AG20443 (cell line): ENCODE measurements at regions not wholly inside any gene's neighbourhood (a gene's known extent, or its start where the extent isn't known, plus 50 kb on each side); places are given as distances from the start of the nearest gene placed in this dataset.

Source experiments
- DNase-seq: peaks from one replicate; pipeline ENCODE4 v3.0.0; 2012; ENCODE audit warnings: low spot score, mixed read lengths

DNA sequence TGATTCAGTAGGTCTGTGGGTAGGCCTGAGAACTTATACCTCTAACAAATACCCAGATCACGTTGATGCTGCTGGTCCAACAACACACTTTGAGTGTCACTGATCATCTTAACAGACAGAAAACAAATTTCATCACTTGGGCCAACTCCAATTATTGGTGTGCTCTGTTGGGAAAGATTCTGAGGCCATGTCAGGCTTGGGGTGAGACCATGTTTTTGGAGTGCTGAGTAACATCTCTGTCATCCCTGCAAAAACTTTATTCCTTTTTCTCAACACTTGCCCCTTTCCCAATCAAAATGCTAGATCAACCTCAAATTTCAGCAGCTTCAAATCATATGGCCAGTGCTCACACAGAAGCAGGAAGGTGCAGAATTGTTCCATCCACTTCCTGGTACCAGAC lies 108.8 kb upstream of the TENT5A start:
- no peak for DNase-seq

DNA sequence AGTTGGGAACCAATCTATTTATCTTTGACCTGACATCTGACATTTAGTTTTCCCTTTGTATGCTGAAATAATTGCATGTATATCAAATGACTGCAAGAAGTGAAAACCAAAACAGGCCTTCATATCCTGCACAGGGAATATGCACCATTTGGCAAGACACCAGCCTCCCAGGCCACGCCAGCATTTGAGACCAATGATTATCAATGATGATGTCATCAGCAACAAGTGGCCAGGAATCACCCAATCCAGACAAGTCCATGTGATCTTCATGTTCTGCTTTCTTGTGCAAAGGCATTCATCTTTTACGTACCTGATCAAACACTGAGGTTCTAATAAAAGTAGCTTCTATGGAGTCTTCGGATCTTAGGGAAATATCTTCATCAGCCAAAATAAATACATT lies 107.4 kb upstream of the TENT5A start:
- no peak for DNase-seq

DNA sequence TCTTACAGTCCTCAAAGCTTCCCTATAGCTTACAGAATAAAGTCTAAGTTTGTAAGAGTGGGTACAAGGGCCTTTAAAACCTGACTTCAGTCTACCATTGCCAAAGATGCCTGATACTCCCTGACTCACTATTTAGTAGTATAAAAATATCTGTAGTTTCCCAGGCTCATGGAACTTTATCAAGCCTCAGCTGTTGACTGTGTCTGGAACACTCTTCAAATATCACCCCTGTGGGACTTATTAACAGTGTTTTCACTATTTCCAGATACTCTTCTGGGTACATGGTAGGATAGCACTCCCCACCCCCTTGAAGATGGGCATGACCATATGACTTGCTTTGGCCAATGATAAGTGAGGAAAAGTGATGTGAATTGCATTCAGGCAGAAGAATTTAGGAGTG lies 105.3 kb upstream of the TENT5A start:
- DNase-seq, result no peak

DNA sequence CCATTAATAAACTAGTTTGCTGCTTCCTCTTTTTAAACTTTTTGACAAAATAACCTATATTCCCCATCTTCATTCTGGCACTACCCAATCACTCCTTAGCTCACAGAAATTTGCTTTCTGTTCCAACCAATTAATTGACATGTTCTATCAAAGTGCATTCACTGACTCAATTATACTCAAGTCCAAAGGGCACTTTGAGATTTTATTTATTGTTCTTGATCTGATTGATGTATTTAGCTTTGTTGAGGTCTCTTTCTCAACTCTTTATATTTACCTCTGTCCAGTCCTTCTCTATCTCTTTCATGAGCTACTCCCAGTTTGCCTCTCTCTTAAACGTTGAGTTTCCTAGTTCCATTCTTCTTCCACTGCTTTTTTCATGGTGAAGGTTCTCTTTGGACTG lies 104.4 kb upstream of the TENT5A start:
- DNase-seq, result no peak

DNA sequence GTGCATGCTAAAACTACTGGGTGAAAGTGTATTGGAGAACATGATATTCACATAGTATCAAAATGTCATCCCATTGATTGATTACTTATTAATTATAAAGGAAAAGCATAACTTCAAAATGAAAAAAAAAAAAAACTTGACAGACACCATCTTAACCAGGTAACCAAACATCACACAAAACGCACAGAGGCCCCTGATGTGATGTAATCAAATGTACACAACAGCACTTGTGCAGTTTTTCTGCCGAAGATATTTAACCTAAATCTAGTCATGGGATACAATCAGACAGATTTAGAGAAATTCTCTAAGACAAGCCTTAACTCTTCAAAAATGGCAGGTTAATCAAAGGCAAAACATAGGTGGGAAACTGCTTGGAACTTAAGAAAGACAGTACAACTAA lies 102.0 kb upstream of the TENT5A start:
- no peak for DNase-seq

DNA sequence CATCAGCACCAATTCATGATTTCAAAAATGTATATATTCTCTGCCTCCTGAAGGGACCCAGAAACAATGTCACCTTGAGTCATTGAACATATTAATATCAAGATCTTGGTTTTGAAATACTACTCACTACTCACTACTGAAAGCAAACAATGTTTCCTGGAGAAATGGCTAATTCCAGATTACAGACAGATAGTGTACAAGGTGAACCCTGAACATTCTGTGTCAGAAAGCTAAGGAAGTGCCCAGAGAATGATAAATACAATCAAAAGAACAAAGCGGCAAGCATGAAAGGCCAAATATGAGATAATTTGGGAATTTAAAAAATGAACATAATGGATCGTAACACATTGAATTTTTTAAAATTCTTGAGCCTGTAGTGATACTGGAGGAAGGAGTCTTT lies 101.5 kb upstream of the TENT5A start:
- no peak for DNase-seq

DNA sequence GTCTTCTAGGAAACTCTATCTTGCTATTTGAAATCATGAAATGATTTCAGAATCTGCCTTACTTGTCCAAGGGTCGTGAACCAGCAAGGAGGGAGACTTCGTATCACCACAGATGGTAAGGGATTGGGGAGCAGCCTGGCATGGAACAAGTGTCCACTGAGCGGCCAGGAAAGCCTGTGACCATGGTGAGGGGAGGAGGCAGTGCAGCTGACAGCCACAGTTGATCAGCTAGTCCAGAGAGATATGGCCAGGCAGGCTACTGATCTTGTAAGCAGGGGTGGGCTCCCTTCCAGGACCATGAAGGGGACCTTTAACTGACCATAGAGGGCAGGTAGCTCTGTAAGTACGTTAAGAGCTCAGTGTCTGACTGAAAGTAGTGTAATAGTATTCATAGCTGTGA lies 96.8 kb upstream of the TENT5A start:
- DNase-seq, result no peak

DNA sequence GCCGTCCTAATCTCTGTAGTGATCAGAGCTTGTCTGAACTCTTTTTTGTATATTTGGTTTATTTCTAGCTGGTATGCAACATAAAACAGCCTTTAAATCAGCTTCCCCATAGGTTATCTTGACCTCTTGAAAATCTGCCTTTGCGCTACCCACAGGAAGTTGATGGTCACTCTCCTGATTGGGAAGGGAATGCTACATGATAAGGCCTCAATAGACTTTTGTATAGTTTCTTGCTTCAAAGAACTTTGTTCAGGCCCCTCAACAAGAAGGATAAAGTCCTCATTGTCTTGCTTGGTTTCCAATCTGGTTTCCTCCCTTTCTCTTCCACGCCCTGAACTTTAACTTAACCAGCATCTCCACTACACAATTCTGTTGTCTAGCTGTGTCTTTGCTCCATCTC lies 95.4 kb upstream of the TENT5A start:
- no peak for DNase-seq

DNA sequence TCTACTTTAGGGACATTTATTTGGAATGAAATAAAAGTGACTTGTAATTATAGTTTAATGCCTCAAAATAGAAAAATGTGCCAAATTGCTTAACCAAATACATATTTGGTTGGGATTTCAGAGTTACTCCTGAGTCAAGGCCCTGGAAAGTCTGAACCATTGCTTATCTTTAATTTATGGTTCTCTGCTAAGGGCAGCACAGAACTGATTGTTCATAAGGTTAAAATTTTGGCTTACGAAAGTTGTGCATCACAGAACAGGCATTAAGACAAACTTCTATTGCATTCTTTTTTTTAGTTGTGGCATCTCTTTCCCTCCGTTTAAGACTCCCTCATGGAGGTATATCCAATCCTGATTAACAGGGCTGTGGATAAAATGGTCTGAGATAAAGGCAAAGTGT lies 92.2 kb upstream of the TENT5A start:
- DNase-seq, result peak; percentile 30

DNA sequence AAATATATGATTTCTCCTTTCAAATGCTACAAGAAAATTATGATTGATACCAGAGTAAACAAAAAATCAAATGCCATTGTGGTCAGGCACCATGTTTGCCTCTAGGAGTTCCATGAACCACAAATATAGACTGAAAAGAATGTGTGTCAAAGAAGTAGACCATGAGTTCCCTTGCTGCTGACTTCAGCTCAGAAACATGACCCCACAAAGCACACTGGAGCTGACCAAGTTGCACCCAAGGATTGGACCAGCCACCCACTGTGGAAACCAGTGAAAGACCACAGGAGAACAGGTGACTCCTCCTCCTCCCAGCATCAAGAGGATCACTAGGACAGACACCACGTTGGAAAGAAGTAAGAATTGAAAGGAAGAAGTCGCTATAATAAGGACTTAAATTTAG lies 90.8 kb upstream of the TENT5A start:
- DNase-seq, result no peak

DNA sequence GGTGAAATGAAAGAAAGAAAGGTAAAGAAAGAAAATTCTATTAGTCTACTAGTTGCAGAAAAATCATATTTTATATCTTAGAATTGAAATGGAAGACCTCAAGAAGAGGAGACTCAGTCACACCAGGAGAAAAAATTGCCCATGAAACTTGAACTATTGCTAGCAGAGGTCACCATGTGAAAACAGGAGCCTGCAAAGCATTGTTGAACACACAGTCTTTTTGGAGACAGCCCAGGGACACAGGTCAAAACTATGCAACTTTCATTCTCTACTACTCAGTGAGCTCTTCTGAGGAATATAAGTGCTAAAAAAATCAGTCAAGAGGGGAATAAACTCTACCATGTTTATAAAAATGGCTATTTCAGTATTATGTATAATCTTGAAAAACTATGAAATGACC lies 89.8 kb upstream of the TENT5A start:
- DNase-seq, result no peak

DNA sequence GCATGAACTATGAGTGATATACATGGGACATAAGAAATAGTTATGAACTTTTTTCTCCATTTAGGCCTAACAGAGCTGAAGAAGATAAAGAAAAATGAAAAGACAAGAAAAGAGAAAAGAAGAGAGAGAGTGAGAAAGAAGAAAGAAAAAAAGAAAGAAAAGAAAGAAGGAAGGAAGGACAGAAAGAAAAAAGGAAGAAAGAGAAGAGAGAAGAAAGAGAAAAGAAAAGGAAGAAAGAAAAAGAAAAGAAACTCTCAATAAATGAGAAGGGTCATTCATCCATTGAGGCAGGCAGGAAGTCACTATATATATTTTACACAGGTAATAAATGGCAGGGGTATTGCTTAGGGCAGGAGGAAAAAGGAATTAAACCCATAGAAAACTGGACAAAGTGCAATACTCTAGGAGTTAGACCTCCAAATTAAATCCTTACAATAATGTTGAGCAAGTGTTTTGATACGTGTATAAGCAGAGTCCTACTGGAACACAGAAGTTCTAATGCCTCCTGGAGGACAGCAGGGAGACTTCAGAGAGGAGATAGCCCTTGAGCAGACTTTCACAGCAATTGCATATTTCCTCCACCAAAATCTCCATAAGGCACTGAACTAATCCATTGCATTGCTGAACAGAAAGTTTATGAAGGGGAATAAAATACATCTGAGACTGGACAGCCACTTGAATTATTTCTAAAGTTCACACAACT lies 86.4 kb upstream of the TENT5A start:
- DNase-seq, result no peak

DNA sequence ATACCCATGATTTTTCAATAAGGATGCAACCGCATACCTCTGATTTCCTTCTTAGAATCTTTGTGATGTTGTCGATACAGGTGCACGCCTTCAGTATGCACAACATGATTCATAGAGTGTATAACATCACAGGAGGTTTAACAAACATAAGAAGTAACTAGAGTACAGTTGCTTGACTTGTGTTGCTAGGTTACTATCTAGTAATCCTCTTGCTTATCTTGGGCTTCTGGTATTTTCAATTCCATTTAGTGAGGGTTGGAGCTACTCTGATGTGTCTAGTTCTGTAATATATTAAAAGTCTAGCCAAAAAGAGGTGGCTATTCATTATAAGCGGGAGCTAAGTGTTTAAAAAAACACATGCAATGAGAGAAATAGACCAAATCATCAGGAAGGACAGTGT lies 85.5 kb upstream of the TENT5A start:
- no peak for DNase-seq

DNA sequence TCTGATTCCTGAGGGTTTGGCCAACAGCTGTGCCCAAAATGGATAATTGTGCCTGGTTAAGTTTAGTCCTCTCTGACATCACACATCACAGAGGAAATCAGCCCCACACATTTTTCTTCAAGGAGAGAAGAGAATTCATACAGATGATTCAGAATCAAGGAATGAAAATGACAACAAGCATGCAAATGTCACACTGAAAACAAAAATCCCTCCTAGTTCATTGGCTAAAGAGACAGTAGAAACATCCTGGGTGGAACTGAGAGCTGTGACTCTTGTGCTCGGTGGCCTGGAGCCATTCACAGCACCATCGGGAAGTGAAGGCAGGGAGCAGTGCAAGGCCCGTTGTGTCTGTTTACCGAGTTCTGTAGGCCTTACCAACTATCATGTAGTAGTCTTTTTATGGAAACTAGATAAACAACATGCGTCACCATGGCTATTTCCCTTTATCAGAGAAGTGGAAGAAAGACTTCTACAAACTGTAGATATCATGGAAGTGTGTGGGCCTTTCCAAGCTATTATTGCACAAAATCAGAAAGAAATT lies 81.7 kb upstream of the TENT5A start:
- peak; percentile 76 for DNase-seq

DNA sequence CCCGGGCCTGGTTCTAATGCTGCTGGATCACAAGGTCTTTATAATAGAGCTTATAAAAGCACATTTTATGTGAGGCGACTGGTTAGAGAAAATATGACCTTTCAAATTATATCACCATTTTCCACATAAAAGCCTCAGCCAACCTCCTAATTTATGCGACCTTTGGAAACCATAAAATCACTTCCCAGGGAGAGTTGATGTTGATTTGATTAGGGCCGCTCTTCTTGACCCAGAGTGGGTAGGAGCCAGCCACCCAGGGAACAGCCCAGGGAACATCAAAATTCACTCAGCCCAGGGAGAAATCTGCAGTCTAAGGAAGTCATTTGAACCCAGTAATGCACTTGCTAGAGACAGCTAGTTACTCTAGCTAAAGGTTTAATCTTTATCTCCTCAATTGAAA lies 79.8 kb upstream of the TENT5A start:
- DNase-seq, result no peak

DNA sequence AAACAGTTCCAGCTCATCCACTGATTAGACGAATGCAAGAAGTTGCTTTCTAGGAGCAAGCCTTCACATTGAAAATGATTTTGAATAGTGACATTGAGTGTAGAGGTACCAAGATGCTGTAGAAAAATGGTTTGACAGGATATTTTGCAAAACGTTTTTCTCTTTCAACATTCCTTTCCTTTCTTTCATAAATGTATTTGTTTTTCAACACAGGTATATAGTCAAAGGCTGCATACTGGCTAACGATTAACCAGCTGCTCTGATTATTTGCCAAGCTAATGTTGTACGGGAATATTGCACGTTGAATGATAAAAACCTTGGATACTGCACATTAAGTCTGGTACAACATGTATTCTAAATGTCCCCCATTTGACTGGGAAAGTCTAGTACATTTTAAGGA lies 78.8 kb upstream of the TENT5A start:
- no peak for DNase-seq

DNA sequence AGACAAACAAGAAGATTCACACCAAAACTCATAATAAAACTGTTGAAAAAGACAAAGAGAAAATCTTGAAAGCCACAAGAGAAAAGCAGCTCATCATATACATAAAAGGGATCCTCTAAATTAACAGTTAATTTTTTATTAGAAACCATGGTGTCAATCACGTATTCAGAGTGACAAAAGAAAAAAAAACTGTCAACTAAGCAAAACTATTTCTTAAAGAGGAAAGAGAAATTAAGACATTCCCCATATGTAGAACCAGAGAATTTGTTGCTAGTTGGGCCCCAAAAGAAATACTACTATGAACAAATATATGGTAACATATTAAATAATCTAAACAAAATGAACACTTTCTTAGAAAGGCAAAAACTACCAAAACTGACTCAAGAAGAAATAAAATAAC lies 74.3 kb upstream of the TENT5A start:
- no peak for DNase-seq

DNA sequence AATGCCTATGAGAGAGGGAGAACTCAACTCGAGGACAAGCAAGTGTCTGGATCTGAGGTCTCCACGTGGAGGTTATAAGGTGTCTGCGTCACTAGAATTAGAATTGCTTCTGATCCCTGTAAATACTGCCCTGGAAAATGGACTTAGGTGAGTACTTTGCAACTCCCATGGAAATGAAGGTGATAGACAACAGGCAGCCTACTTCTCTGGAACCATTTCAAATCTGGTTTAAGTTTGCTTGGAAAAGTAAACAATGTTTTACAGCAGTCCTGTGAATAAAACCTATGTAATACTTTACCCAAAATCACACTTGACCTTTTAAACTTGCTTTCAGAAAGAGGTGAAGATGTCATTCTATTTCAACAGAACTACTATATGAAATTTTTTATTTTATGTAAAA lies 70.1 kb upstream of the TENT5A start:
- no peak for DNase-seq

DNA sequence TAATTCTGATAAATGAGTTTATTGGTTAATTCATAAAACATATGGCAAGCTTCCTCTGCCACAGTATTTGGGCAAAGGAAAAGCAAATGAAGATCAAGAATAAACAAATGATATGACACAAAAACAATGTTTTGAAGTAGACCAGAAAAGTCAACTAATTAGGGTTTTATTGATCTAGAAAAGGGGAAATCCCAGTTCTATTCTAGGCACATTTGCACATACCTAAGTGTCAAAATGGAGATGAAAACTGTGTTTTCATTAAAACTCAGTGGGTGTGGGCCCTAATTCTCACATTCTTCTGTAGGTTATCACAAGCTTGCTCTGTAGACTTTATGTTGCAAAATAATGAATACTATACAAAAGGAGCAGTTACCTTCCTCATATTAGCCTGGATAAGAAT lies 69.0 kb upstream of the TENT5A start:
- no peak for DNase-seq

DNA sequence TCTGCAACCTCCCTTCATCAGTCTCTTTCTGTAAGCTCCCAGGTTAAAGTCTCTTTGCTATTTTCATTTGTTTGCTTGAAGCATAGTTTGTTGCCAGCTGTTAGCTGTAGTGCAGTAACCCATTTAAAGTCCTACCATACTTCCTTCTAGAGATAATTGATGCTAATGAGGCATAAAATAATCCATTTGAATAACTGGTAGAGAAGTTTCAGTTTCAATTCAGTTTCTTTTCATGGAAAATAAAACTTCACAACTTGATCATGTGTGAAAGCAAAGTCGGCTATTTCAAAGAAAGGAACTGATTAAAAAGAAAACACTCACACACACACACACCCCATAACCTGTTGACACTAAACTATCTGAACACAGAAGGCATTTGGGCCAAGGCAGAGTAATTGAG lies 68.5 kb upstream of the TENT5A start:
- DNase-seq, result no peak

DNA sequence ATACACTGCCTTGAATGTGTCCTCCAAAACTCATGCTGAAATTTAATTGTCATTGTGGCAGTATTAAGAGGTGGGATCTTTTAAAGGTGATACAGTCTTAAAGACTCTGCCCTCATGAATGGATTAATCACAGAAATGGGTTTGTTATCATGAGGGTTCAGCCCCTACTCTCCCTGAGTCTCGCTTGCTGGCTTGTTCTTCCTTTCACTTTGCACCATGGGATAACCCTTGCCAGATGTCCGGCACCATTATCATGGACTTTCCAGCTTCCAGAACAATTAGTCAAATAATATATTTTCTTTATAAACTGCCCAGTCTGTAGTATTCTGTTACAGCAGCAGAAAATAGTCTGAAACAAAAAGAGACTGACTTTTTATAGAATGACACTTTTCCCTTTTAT lies 67.9 kb upstream of the TENT5A start:
- no peak for DNase-seq

DNA sequence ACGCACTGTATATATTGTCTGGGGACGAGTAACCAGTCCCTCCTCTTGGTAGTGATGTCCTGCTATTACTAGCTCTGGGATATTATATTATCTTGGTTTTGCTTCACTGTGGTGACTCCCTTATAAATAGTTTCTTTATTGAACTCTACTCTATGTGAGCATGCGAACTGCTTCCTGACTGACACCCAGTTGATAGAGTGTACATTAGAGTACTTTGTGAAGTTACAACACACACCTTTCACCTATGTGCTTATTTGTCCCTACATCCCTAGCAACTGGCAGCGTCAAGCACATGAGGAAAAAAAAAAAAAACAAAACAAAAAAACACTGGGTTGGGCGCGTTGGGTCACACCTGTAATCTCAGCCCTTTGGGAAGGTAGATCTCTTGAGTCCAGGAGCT lies 67.3 kb upstream of the TENT5A start:
- no peak for DNase-seq

DNA sequence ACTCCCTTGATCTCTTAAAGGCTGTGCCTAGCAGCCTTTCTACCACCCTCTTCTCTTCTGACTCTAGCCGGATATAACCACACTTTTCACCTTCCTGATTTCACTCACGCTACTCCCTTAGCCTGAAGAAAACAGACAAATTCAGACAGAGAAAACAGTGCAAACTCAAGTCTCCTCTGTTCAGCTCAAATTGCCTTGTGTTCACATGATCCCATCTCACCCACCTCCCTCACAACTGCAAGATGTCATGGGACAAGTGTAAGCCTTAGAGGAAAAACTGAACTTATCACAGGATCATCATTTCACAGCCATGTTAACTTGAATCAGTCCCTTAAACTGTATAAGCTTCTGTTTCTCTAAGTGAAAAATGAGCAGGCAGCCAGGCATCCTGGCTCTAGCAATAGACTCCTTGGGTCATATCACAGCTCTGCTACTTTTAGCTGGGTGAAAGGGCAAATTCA lies 66.5 kb upstream of the TENT5A start:
- DNase-seq, result no peak

DNA sequence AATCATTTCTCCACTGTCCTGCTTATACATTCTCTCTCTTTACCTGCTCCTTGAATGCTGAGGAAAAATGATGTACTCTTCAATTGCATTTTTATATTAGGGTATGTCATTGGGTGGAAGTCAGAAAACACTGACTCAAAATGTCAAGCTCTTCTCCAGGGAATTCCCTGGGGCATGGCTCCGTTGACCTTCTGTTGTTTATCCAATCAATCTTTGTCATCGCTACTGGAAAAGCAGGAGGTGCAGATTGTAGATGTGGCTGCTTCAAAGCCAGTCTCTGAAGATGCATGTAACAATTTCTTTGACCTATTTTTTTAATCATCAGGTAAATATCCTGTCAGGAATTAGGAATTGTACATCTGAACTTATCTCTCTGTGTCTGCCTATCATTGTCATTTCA lies 63.9 kb upstream of the TENT5A start:
- DNase-seq, result no peak
